IMR-90 (cell line): ENCODE measurements at regions not wholly inside any gene's neighbourhood (a gene's known extent, or its start where the extent isn't known, plus 50 kb on each side); places are given as distances from the start of the nearest gene placed in this dataset.

Experiments
- CEBPB ChIP-seq: IDR thresholded peaks from 2 replicates; pipeline ENCODE4 v1.6.1; 2012; ENCODE audit warnings: low read depth, low read length, improper control_type of control experiment
- CHD1 ChIP-seq: IDR thresholded peaks from 2 replicates; pipeline ENCODE4 v1.6.1; 2012; ENCODE audit warnings: low read depth, low read length, improper control_type of control experiment
- CTCF ChIP-seq: conservative IDR thresholded peaks from 2 replicates; pipeline ENCODE4 v1.5.1; 2012; ENCODE audit warnings: mild to moderate bottlenecking, low read depth, low read length, improper control_type of control experiment
- MXI1 ChIP-seq: IDR thresholded peaks from 2 replicates; pipeline ENCODE4 v1.6.1; 2012; ENCODE audit warnings: low read depth, mild to moderate bottlenecking, low read length, moderate library complexity, borderline replicate concordance
- POLR2A ChIP-seq: IDR thresholded peaks from 2 replicates; pipeline ENCODE4 v1.6.1; 2012; ENCODE audit warnings: mild to moderate bottlenecking, low read depth, low read length
- RCOR1 ChIP-seq: IDR thresholded peaks from 2 replicates; pipeline ENCODE4 v1.6.1; 2012; ENCODE audit warnings: mild to moderate bottlenecking, low read length, improper control_type of control experiment; ENCODE audit not compliant: insufficient replicate concordance
- SMC3 ChIP-seq: fragments of 150-350 bp; IDR thresholded peaks from 2 replicates; pipeline ENCODE4 v1.6.1; 2016; ENCODE audit warnings: low read depth, mild to moderate bottlenecking, antibody characterized with exemption, low read length, moderate library complexity

- TF ChIP-seq CTCF (no peak), SMC3 (no peak), POLR2A (no peak), RCOR1 (no peak), MXI1 (no peak), CHD1 (no peak), CEBPB (no peak)
These were observed 1389.9 kb upstream of the MAP3K7 start for GRCh38 chr6:91976797-91977196.
